Suppressor macrophage (primary cell): ENCODE measurements at regions not wholly inside any gene's neighbourhood (a gene's known extent, or its start where the extent isn't known, plus 50 kb on each side); places are given as distances from the start of the nearest gene placed in this dataset.
A peak's percentile ranks its signal among the peaks of the same experiment; 100 is the strongest.

ENCODE experiments used
- DNase-seq, 4 experiments: peaks; one replicate each; pipeline ENCODE4 v3.0.0-alpha.2; 2020 to 2022

DNA sequence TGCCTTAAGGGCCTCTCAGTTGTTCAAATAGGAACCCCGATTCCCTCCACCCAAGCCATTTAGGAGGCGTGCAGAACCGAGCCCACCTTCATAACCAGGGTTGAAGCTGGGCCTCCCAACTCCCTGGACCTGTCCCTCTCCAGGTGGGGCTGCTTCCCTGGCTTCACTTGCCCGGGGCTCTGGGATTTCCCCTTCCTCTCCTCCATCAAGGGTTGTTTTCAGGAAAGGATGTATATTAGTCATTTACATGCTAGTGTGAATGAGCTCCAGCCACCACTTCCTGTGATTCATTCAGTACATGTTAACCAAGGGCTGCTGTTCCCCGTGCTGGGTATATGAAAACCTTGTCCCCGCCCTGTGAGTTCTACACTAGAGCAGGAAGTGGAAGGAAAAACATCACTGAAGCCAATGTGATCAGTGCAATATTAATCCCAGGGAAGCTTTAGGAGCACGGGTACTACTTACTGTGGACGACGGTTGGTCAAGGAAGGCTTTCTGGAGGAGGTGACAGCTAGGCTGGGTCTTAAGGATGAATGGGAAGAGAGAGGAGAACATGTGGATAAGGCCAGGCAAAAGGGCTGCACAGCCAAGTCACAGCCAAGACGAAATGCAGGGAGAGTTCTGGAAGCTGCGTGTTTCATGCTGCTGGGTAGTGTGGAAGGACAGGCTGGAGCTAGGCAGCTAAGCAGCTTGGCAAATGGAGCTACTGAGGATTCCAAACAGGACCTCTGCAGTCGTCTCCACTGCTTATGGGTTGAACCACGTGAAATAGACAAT is 150.1 kb upstream of the SHH start:
- DNase-seq = peak in 1 of 4 experiments; percentile 7

DNA sequence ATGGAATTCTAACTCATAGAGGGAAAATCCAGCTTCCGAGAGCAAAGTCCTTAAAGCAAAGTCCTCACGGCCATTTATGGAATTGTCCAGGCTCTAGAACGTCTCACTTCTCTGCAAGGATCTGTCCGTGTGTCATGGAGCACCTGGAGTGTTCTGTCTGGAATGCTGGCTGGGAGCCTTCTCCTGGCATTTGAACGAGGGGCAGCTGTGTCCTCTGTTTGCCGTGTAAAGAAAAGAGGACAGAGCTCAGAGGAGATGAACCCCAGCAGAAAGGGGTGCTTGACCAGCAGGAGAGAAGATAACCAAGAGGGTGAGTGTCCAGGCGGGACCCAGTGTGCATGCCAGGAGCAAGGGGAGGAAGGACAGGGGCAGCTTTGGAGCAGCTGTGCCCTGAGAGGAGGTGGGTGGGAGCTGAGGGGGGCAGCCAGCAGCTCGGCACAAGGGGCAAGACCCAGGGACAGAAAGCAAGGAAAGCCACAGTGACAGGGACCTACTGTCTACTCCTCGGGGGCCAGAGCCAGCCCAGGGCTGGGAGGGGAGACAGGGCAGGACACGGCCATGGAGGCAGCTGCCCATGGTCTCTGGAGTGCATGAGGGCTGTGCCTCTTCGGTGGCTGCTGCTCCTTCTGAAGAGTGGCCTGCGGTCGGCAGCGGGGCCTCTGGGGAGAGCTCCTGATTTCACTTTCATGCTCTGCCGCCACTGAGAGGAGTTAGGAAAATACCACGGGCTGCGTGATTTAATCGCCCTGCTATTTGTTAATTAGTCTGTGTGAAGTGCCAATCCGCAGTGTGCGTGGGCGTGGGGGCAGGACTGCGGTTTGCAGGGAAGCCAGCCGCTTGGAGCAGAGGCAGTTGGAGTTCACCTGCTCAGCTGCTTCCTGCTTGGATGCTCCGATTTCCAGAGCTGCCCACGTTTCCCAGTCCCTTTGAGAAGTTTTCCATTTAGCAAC is 149.3 kb upstream of the SHH start:
- DNase-seq = no peak

DNA sequence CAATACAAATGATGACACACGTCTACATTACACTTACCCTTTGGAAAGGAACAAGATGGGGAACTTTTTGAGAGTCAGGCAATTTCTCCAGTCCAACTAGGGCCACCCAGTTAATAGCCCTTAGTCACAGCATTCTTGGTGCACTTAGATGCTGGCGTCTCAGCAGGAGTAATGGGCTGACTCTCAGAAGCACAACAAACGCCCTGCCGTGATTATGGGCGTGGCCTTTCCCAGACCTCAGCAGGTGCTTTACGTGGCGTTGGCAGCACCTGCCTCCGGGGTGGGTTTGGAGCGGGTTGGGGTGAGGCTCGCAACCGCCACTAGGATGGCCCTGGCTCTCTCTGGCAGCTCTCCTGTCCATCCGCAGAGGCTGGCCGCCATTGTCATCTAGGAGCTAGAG is 147.6 kb upstream of the SHH start:
- DNase-seq = no peak

DNA sequence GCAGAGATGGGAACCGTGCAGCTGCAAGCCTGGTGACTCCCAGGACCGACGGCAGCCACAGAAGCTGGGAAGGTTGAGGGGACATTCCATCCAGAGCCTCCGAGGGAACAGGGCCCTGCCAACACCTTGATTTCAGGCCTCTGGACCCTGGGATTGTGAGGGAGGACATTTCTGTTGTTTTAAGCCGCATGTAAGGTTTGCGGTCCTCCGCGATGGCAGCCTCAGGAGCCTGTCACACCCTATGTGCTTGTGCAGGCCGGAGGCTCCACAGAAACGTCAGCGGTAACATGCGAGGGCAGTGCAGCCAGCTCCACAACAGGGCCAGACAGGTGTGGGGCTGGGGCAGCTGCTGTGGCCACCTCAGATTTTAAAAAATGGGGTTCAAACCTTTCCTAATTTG is 144.7 kb upstream of the SHH start:
- DNase-seq = no peak

GRCh38 chr7:155955367-155955635 is 143.0 kb upstream of the SHH start:
- no peak for DNase-seq

GRCh38 chr7:155954550-155955366 is 142.5 kb upstream of the SHH start:
- no peak for DNase-seq

GRCh38 chr7:155953781-155954549 is 141.7 kb upstream of the SHH start:
- no peak for DNase-seq

DNA sequence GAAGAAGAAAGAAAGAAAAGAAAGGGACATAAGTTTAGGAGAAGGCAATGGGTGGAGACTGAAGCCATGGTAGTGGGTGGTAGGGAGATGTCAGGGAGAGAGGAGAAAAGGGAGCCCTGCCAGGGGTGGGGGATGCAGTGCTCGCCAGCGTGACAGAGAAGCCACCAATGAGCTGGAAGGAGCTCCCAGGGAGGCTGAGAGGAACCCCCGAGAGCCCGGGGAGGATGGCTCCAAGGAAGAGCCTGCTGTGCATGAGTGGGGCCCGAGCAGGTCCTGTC is 141.2 kb upstream of the SHH start:
- DNase-seq = no peak

GRCh38 chr7:155951554-155952158 is 139.4 kb upstream of the SHH start:
- no peak for DNase-seq

- DNase-seq = no peak
These were observed 138.8 kb upstream of the SHH start for GRCh38 chr7:155950898-155951553.

GRCh38 chr7:155948845-155949244 is 136.6 kb upstream of the SHH start:
- no peak for DNase-seq

DNA sequence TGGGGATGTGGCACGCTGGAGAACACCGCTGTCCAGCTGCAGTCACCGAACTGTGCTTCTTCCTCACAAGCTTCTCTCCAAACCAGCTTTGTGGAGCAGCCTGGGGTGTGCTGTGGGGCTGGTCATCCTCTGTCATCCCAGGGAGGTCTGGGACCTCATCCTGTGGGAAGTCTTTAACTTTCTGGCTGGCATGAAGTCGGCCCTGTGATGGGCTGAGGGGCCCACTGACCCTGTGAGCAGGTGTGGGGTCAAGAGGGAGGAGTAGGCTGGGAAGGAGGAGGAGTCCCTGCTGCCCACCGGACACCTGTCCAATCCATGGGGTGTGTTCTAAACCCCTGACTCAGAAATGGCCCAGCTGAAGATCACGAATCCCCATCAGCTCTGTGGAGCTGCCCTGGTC is 136.2 kb upstream of the SHH start:
- DNase-seq = no peak

DNA sequence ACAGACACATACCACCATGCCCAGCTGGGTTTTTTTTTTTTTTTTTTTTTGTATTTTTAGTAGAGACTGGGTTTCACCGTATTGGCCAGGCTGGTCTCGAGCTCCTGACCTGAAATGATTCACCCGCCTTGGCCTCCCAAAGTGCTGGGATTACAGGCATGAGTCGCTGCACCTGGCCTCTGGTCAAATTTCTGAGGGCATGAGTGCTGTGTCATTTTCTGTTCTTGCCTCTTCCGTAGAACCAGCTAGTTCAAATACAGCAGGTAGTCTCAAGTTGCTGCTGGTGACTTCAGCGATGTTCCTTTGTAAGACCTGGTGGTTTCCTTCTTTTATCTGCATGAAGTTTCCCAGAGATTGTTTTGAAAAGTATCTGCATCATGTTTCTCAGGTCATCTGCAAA is 134.8 kb upstream of the SHH start:
- no peak for DNase-seq

DNA sequence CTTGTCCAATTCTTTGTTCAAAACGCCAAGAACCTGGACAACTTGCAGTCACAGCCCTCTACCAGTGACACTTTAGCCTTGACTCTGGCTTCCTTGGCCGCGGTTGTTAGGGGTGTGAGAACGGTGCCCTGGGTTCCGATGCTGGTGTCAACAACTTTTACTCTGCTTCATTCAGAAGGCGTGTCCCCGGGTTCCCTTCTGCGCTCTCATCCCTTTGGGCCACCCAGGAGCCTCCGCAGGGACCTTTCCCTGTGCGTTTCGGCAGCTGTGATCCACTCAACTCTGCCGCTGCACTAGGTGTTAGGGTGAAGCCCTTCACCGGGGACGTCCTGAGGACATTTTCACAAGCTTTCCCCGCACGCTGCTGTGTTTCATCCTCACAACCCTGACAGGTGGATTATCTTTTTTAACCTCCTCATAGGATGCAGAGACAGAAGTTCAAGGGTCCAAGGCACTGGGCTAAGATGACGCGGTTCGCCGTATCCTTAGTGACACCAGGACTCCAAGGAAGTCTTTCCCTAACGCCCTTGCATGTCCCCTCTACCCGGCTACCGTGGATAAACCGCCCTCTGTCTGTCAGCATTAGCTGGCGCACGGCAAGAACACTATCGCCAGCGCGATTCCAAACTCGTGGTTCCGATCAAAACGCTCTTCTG is 133.5 kb upstream of the SHH start:
- no peak for DNase-seq

DNA sequence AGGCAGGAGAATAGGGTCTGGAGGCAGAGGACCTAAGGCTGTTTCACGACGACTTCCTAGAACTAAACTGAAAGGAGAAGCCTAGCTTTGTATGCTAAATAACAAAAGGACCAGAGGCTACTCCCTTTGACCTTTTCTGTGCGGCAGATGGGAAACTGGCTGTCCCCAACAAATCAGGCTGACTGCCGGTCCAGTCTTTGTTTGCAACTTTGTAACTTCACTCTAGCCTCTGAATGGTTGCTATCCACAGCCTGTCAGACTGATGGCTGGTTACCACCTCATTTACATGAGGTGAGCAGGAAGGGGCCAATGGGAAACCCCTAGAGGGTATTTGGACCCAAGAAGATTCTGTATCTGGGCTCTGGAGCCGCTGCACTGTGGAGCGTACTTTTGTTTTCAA is 132.6 kb upstream of the SHH start:
- DNase-seq = no peak

GRCh38 chr7:155943251-155943899 is 131.1 kb upstream of the SHH start:
- DNase-seq = no peak

DNA sequence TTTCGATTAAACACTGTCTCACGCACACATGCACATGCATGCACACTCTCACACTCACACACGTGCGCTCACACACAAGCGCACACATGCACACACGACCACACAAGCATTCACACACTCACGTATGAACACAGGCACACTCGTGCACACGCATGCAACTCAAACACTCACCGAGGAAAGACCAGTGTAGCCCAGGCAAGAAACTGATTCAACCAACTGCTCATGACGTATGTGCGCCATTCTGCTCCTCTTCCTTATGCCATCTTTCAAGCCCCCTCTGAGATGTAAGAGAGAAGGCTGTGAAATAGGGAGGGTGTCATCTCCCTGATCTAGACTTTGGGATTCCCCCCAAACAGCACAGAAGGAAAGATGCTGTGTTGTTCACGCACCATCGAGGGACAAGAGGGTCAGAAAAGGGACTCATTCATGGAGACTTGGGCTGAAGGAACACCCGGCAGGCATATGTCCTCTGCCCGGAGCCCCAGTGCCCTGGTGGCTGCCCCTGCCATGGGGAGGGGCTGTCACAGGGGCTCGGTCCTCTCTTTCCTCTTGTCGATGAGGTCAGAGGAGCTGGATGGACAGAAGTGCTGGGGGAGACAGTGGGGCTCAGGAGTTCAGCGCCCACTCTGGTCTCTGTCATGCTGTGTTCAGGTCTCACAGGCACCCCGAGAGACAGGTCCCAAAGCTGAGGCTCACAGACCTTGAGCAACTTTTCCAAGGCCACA is 130.1 kb upstream of the SHH start:
- no peak for DNase-seq

GRCh38 chr7:155941688-155942087 is 129.4 kb upstream of the SHH start:
- DNase-seq = no peak

GRCh38 chr7:155939350-155939749 is 127.1 kb upstream of the SHH start:
- no peak for DNase-seq

DNA sequence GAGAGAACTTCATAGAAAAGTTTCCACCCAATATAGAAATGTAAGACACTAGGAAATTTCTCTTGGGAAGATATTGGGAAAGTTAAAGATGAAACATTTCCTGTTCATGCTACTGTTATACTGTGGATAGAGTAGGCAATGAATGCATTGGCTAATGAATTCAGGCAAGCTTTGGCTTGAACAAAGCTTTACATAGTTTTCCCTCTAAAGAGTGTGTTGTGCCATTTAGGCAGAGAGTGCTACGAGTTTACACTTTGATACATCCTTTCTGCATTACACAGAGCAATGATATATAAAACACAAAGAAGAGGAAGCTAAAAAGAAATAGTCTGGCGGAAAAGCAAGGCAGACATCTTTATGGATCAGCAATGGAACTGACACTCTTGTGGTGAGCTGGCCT is 125.9 kb upstream of the SHH start:
- no peak for DNase-seq
